Suprapubic skin (tissue), 4 donors: ENCODE measurements at regions not wholly inside any gene's neighbourhood (a gene's known extent, or its start where the extent isn't known, plus 50 kb on each side); places are given as distances from the start of the nearest gene placed in this dataset.

ENCODE experiments used
- EP300 ChIP-seq: sonication (generic); formaldehyde crosslinking; IDR thresholded peaks from one replicate; pipeline ENCODE4 v1.6.1; 2017; ENCODE audit warnings: antibody characterized with exemption
- POLR2A ChIP-seq, 2 donors: fragments of 450-650 bp; IDR thresholded peaks; one replicate each; pipeline ENCODE4 v1.6.1; 2017; ENCODE audit warnings: antibody characterized with exemption in 2 of 2, mild to moderate bottlenecking in 2 of 2, moderate library complexity in 2 of 2
- POLR2AphosphoS5 ChIP-seq, 3 donors: sonication (generic); formaldehyde crosslinking; IDR thresholded peaks; one replicate each; pipeline ENCODE4 v1.6.1; 2017; ENCODE audit warnings: antibody characterized with exemption in 3 of 3
- TF ChIP-seq, protein P1 (sequence below), 2 donors: fragments of 200-600 bp in 1 of 2; fragments of 450-650 bp in 1 of 2; sonication (generic) in 1 of 2; IDR thresholded peaks; one replicate each; pipeline ENCODE4 v1.5.1; 2016 to 2019; ENCODE audit warnings: antibody characterized with exemption in 2 of 2, mild to moderate bottlenecking in 1 of 2, moderate library complexity in 1 of 2

DNA sequence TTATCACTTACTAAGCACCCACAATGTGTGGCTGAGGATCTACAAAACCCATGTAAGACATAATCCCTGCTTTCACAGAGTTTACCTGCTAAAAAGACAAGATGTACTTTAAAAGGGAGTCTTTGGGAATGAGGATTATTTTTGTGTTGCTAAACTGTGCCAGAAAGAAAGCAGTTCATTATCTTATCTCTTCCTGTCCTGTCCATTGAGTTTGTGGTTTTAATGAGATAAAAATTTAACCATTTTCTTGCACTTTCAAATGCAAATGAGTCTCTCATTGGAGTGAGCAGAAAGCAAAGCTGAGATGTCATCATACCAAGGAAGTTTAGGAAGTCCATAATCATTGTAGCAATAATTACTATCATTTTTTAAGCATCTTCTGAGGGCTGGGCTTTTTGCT lies 231.2 kb upstream of the ADAMTS9 start:
- TF ChIP-seq, protein P1, sequence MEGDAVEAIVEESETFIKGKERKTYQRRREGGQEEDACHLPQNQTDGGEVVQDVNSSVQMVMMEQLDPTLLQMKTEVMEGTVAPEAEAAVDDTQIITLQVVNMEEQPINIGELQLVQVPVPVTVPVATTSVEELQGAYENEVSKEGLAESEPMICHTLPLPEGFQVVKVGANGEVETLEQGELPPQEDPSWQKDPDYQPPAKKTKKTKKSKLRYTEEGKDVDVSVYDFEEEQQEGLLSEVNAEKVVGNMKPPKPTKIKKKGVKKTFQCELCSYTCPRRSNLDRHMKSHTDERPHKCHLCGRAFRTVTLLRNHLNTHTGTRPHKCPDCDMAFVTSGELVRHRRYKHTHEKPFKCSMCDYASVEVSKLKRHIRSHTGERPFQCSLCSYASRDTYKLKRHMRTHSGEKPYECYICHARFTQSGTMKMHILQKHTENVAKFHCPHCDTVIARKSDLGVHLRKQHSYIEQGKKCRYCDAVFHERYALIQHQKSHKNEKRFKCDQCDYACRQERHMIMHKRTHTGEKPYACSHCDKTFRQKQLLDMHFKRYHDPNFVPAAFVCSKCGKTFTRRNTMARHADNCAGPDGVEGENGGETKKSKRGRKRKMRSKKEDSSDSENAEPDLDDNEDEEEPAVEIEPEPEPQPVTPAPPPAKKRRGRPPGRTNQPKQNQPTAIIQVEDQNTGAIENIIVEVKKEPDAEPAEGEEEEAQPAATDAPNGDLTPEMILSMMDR (IDR thresholded peaks at IDR 0.05), result no peak
- TF ChIP-seq POLR2A (IDR thresholded peaks at IDR 0.05) (no peak), EP300 (no peak), POLR2AphosphoS5 (IDR thresholded peaks at IDR 0.05) (no peak)
